SK-N-SH (cell line): ENCODE measurements at regions not wholly inside any gene's neighbourhood (a gene's known extent, or its start where the extent isn't known, plus 50 kb on each side); places are given as distances from the start of the nearest gene placed in this dataset.

Source experiments
- CTCF ChIA-PET: fragments of 300-600, 350-600 bp; formaldehyde crosslinking; extraction: SDS; loops from one replicate; lab custom pipeline; 2021; lab: Yijun Ruan, JAX
- POLR2A ChIA-PET: fragments of 350-600 bp; sonication (Branson Sonifier 250); formaldehyde crosslinking; extraction: SDS; loops from one replicate; lab custom pipeline; 2020; ENCODE audit warnings: antibody characterized with exemption, inconsistent platforms; lab: Yijun Ruan, JAX
- DNase-seq: peaks from one replicate; pipeline ENCODE4 v3.0.0; 2012
- H2AFZ ChIP-seq: fragments of 200-600 bp; sonication (generic); 2 replicates; pipeline ENCODE4 v1.8.1; 2016; ENCODE audit warnings: antibody characterized with exemption, mild to moderate bottlenecking, low read depth
- H3F3A ChIP-seq: fragments of 200-600 bp; sonication (generic); replicated peaks from 2 replicates; pipeline ENCODE3; 2016; ENCODE audit warnings: antibody characterized with exemption, mild to moderate bottlenecking; ENCODE audit not compliant: insufficient read depth
- H3K27ac ChIP-seq, 2 experiments: fragments of 200-500 bp in 1 of 2; fragments of 200-600 bp in 1 of 2; sonication (Bioruptor generic) in 1 of 2; sonication (generic), shearing (Covaris generic) in 1 of 2; 2 replicates each; pipeline versions ENCODE4 v1.5.1 to v1.6.1; 2014 to 2016; ENCODE audit warnings: low read depth in 2 of 2, inconsistent platforms in 1 of 2, low read length in 1 of 2, mild to moderate bottlenecking in 1 of 2, mixed read lengths in 1 of 2
- H3K27me3 ChIP-seq: fragments of 200-600 bp; sonication (generic), shearing (Covaris generic); 2 replicates; pipeline ENCODE4 v1.6.1; 2016; ENCODE audit warnings: mixed run types; ENCODE audit not compliant: insufficient read depth
- H3K36me3 ChIP-seq, 2 experiments: fragments of 200-500 bp in 1 of 2; fragments of 200-600 bp in 1 of 2; sonication (Bioruptor generic) in 1 of 2; sonication (generic) in 1 of 2; replicated peaks in 1 of 2; 2 replicates each; pipeline versions ENCODE3 to v1.5.1; 2014 to 2016; ENCODE audit warnings: low read length in 1 of 2, mild to moderate bottlenecking in 1 of 2; ENCODE audit not compliant: insufficient read depth in 2 of 2, control insufficient read depth in 1 of 2
- H3K4me1 ChIP-seq, 2 experiments: fragments of 200-500 bp in 1 of 2; fragments of 200-600 bp in 1 of 2; sonication (Bioruptor generic) in 1 of 2; sonication (generic), shearing (Covaris generic) in 1 of 2; 2 replicates each; pipeline versions ENCODE4 v1.5.1 to v1.6.1; 2014 to 2016; ENCODE audit warnings: low read depth in 1 of 2, low read length in 1 of 2, mixed run types in 1 of 2; ENCODE audit not compliant: insufficient read depth in 2 of 2, control insufficient read depth in 1 of 2
- H3K4me2 ChIP-seq: fragments of 200-600 bp; sonication (generic), shearing (Covaris generic); 2 replicates; pipeline ENCODE4 v1.6.1; 2017; ENCODE audit warnings: mixed run types
- H3K4me3 ChIP-seq, 2 experiments: fragments of 200-500 bp in 1 of 2; fragments of 200-600 bp in 1 of 2; sonication (Bioruptor generic) in 1 of 2; sonication (generic), shearing (Covaris generic) in 1 of 2; 2 replicates each; pipeline versions ENCODE4 v1.5.1 to v1.8.1; 2014 to 2016; ENCODE audit warnings: low read depth in 2 of 2, inconsistent platforms in 1 of 2, low read length in 1 of 2, mild to moderate bottlenecking in 1 of 2, mixed read lengths in 1 of 2, moderate library complexity in 1 of 2
- H3K79me2 ChIP-seq: fragments of 200-600 bp; sonication (generic); 2 replicates; pipeline ENCODE4 v1.8.1; 2017; ENCODE audit warnings: mild to moderate bottlenecking; ENCODE audit not compliant: insufficient read depth
- H3K9ac ChIP-seq: fragments of 200-600 bp; sonication (generic); 2 replicates; pipeline ENCODE4 v1.6.1; 2017; ENCODE audit warnings: mixed run types
- H3K9me2 ChIP-seq: fragments of 200-600 bp; sonication (generic); 2 replicates; pipeline ENCODE4 v1.6.1; 2017; ENCODE audit warnings: mixed run types
- H3K9me3 ChIP-seq: fragments of 200-600 bp; sonication (generic); 2 replicates; pipeline ENCODE4 v1.6.1; 2017; ENCODE audit warnings: mixed run types, mild to moderate bottlenecking, moderate library complexity
- H4K20me1 ChIP-seq: fragments of 200-600 bp; sonication (generic); 2 replicates; pipeline ENCODE4 v1.6.1; 2017; ENCODE audit warnings: mild to moderate bottlenecking, mixed run types; ENCODE audit not compliant: insufficient read depth
- CHD2 ChIP-seq: fragments of 150-350 bp; IDR thresholded peaks from 2 replicates; pipeline ENCODE4 v1.6.1; 2018; ENCODE audit warnings: low read length; ENCODE audit not compliant: partially characterized antibody
- ELF1 ChIP-seq: IDR thresholded peaks from 2 replicates; pipeline ENCODE4 v1.4.0; 2012
- EZH2phosphoT487 ChIP-seq: fragments of 200-600 bp; sonication (generic); IDR thresholded peaks from 2 replicates; pipeline ENCODE4 v1.6.1; 2017; ENCODE audit warnings: low read depth, mixed run types, mild to moderate bottlenecking, antibody characterized with exemption, moderate library complexity, borderline replicate concordance
- FOSL2 ChIP-seq: IDR thresholded peaks from 2 replicates; pipeline ENCODE4 v1.4.0; 2012; ENCODE audit warnings: low read depth, mild to moderate bottlenecking, moderate library complexity, borderline replicate concordance
- FOXM1 ChIP-seq: IDR thresholded peaks from 2 replicates; pipeline ENCODE4 v1.4.0; 2012; ENCODE audit warnings: low read depth, mild to moderate bottlenecking
- GABPA ChIP-seq: IDR thresholded peaks from 2 replicates; pipeline ENCODE4 v1.4.0; 2012; ENCODE audit warnings: low read depth, mild to moderate bottlenecking
- GATA2 ChIP-seq: sonication (generic); formaldehyde crosslinking; IDR thresholded peaks from 2 replicates; pipeline ENCODE4 v1.5.0; 2020; ENCODE audit warnings: mild to moderate bottlenecking, missing genetic modification reagents
- IRF3 ChIP-seq: fragments of 150-350 bp; IDR thresholded peaks from 2 replicates; pipeline ENCODE4 v1.6.1; 2016; ENCODE audit warnings: mild to moderate bottlenecking, low read depth, low read length
- JUND ChIP-seq: IDR thresholded peaks from 2 replicates; pipeline ENCODE4 v1.4.0; 2012
- MAX ChIP-seq: IDR thresholded peaks from 2 replicates; pipeline ENCODE4 v1.4.0; 2012; ENCODE audit warnings: low read depth
- MEF2A ChIP-seq: IDR thresholded peaks from 2 replicates; pipeline ENCODE4 v1.4.0; 2012; ENCODE audit warnings: low read depth, borderline replicate concordance
- MXI1 ChIP-seq: IDR thresholded peaks from 2 replicates; pipeline ENCODE4 v1.6.1; 2012; ENCODE audit warnings: mild to moderate bottlenecking, low read depth, low read length, improper control_type of control experiment
- NFIC ChIP-seq: IDR thresholded peaks from 2 replicates; pipeline ENCODE4 v1.4.0; 2012; ENCODE audit warnings: borderline replicate concordance
- PBX3 ChIP-seq: IDR thresholded peaks from 2 replicates; pipeline ENCODE4; 2012
- POLR2AphosphoS5 ChIP-seq: IDR thresholded peaks from 2 replicates; pipeline ENCODE4 v1.6.1; 2012; ENCODE audit warnings: low read depth, low read length
- RAD21 ChIP-seq: IDR thresholded peaks from 2 replicates; pipeline ENCODE4 v1.6.1; 2012; ENCODE audit warnings: mild to moderate bottlenecking, low read length
- TCF12 ChIP-seq: IDR thresholded peaks from 2 replicates; pipeline ENCODE4 v1.4.0; 2012
- USF1 ChIP-seq: IDR thresholded peaks from 2 replicates; pipeline ENCODE4 v1.4.0; 2012; ENCODE audit warnings: low read depth, borderline replicate concordance
- WGBS: methylation state at CpG from one replicate; pipeline ENCODE4 v1.1.6; 2017; ENCODE audit warnings: low lambda C conversion rate; 5-methylcytosine and 5-hydroxymethylcytosine counted together
- TF ChIP-seq, protein P1 (sequence below): IDR thresholded peaks from 2 replicates; pipeline ENCODE4 v1.4.0; 2012; ENCODE audit warnings: low read depth, borderline replicate concordance

DNA sequence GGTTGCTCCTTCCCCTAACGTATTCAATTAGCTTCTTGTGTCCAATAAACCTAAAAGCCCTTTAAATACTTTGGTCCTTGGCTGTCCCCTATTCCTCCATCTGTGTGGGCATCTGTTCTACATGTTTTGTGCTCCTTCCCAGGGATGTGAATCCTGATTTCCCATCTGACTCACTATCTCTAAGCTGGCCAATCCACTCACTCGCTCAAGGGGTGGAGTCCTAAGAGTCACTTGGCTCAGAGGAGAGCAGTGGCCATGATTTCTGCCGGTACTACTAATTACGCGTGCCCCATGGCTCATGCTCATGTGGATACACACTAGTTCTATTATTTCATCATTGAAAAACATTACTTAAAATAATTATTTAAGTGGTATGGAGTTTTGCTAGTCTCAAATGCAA lies 89.6 kb downstream of the TAF11L14 start:
- Histone ChIP-seq H3K4me3 (no peak overlapping the region), H3K4me2 (no peak overlapping the region), H2AFZ (no peak overlapping the region), H3K9me2 (no peaks in the 10 kb centered on the region), H3K79me2 (no peaks in the 10 kb centered on the region), H3K9ac (no peak overlapping the region), H3K36me3 (no peaks in the 10 kb centered on the region), H3K9me3 (no peaks in the 10 kb centered on the region), H3F3A (no peaks in the 10 kb centered on the region), H3K27me3 (no peaks in the 10 kb centered on the region), H4K20me1 (no peaks in the 10 kb centered on the region), H3K27ac (no peak overlapping the region), H3K4me1 (no peaks in the 10 kb centered on the region; a peak in 1 of 4 replicates)
- POLR2A ChIA-PET: no interaction called here
- WGBS: 27% methylated on average over 5 of the region's 5 CpGs
- TF ChIP-seq ELF1: no peak
- TF ChIP-seq JUND: no peak
- CTCF ChIA-PET: no interaction called here
- DNase-seq: no peak

DNA sequence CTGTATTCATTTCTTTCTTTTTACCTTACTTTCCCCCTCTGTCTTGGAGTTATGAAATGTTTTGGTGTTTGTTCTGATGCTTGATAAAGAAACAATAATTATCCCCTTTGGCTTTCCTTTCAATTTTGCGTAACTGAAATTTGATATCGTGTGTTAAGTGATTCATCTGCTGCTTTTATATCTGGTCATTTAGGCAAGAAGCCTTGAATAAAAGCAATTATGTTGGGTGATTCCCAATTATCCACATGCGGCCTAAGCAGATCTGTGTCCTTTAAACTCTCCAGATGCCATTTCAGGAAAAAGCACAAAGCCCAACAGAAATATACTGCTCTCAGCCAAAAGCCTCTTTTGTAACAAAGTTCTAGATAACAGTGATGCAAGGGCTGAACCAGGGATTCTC lies 92.8 kb downstream of the TAF11L14 start:
- POLR2A ChIA-PET: no interaction called here
- 25% methylated on average over 3 of the region's 3 CpGs for WGBS

GRCh38 chr5:17730421-17730820 lies 96.2 kb downstream of the TAF11L14 start:
- ChIA-PET POLR2A (no interaction called here), CTCF (no interaction called here)
- Histone ChIP-seq H3K4me3 (no peak overlapping the region), H2AFZ (no peak overlapping the region), H3K27ac (no peak overlapping the region), H3K9me2 (no peaks in the 10 kb centered on the region), H3K36me3 (no peaks in the 10 kb centered on the region), H3K9ac (no peak overlapping the region), H3K4me2 (no peak overlapping the region), H4K20me1 (no peaks in the 10 kb centered on the region), H3F3A (no peaks in the 10 kb centered on the region), H3K79me2 (no peaks in the 10 kb centered on the region), H3K9me3 (no peaks in the 10 kb centered on the region), H3K4me1 (no peaks in the 10 kb centered on the region; a peak in 1 of 4 replicates), H3K27me3 (no peaks in the 10 kb centered on the region)
- DNase-seq: no peak
- WGBS: 30% methylated on average over 2 of the region's 2 CpGs
- TF ChIP-seq PBX3 (no peak), TCF12 (no peak), FOSL2 (no peak), CHD2 (no peak), USF1 (no peak), GATA2 (CRISPR knock-in tag) (no peak), EZH2phosphoT487 (no peak), MEF2A (no peak), MAX (no peak), ELF1 (no peak), JUND (no peak), NFIC (no peak), GABPA (no peak), POLR2AphosphoS5 (no peak), RAD21 (no peak)
- TF ChIP-seq, protein P1, sequence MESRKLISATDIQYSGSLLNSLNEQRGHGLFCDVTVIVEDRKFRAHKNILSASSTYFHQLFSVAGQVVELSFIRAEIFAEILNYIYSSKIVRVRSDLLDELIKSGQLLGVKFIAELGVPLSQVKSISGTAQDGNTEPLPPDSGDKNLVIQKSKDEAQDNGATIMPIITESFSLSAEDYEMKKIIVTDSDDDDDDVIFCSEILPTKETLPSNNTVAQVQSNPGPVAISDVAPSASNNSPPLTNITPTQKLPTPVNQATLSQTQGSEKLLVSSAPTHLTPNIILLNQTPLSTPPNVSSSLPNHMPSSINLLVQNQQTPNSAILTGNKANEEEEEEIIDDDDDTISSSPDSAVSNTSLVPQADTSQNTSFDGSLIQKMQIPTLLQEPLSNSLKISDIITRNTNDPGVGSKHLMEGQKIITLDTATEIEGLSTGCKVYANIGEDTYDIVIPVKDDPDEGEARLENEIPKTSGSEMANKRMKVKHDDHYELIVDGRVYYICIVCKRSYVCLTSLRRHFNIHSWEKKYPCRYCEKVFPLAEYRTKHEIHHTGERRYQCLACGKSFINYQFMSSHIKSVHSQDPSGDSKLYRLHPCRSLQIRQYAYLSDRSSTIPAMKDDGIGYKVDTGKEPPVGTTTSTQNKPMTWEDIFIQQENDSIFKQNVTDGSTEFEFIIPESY: no peak

More for the DNA sequence above, 92.8 kb downstream of the TAF11L14 start:
- no peaks in the 10 kb centered on the region for H3K36me3 ChIP-seq
- no peak for TF ChIP-seq FOXM1
- TF ChIP-seq MXI1: no peak
- TF ChIP-seq IRF3: no peak
- no peak for TF ChIP-seq EZH2phosphoT487
- TF ChIP-seq MEF2A: no peak
- H3K27me3 ChIP-seq: no peaks in the 10 kb centered on the region
- no peak overlapping the region for H3K27ac ChIP-seq
- H3K9me3 ChIP-seq: no peaks in the 10 kb centered on the region
- no peaks in the 10 kb centered on the region for H4K20me1 ChIP-seq
- DNase-seq: no peak
- no peaks in the 10 kb centered on the region; a peak in 1 of 4 replicates for H3K4me1 ChIP-seq
- H3F3A ChIP-seq: no peaks in the 10 kb centered on the region
- no peaks in the 10 kb centered on the region for H3K9me2 ChIP-seq
- CTCF ChIA-PET: no interaction called here
- no peak overlapping the region for H3K4me2 ChIP-seq
- H2AFZ ChIP-seq: no peak overlapping the region
- no peaks in the 10 kb centered on the region for H3K79me2 ChIP-seq
- H3K9ac ChIP-seq: no peak overlapping the region
- no peak overlapping the region for H3K4me3 ChIP-seq
